NCI-H446 treated with DMSO at 0.1 percent for 48 hours (cell line): ENCODE measurements at regions not wholly inside any gene's neighbourhood (a gene's known extent, or its start where the extent isn't known, plus 50 kb on each side); places are given as distances from the start of the nearest gene placed in this dataset.
"Not testable (repeated sequence)": the region's sequence is repeated elsewhere in the genome, so short reads cannot be mapped to it uniquely, and the experiment has no call there.

Experiments
- DNase-seq: peaks from one replicate; lab custom pipeline; 2025; lab: John Stamatoyannopoulos, UW

GRCh38 chr5:156218367-156219158 lies 108.4 kb upstream of the SGCD start:
- DNase-seq = no peak

GRCh38 chr5:156219483-156220005 lies 107.4 kb upstream of the SGCD start:
- DNase-seq = no peak

GRCh38 chr5:156221816-156222215 lies 105.1 kb upstream of the SGCD start:
- DNase-seq = peak; percentile 70

GRCh38 chr5:156223547-156223946 lies 103.4 kb upstream of the SGCD start:
- no peak for DNase-seq

GRCh38 chr5:156226485-156226884 lies 100.5 kb upstream of the SGCD start:
- not testable (repeated sequence) for DNase-seq

GRCh38 chr5:156230887-156231286 lies 96.1 kb upstream of the SGCD start:
- DNase-seq = no peak

- no peak for DNase-seq
Observed at GRCh38 chr5:156232251-156232869, 94.6 kb upstream of the SGCD start.

GRCh38 chr5:156237361-156237760 lies 89.6 kb upstream of the SGCD start:
- no peak for DNase-seq

- DNase-seq = no peak
Observed at GRCh38 chr5:156239800-156240199, 87.2 kb upstream of the SGCD start.

GRCh38 chr5:156240414-156240813 lies 86.5 kb upstream of the SGCD start:
- no peak for DNase-seq

GRCh38 chr5:156241266-156241665 lies 85.7 kb upstream of the SGCD start:
- no peak for DNase-seq

- no peak for DNase-seq
Observed at GRCh38 chr5:156245895-156246294, 81.1 kb upstream of the SGCD start.

GRCh38 chr5:156251076-156251475 lies 75.9 kb upstream of the SGCD start:
- no peak for DNase-seq

- no peak for DNase-seq
Observed at GRCh38 chr5:156253130-156253529, 73.8 kb upstream of the SGCD start.

GRCh38 chr5:156254196-156254595 lies 72.8 kb upstream of the SGCD start:
- DNase-seq = no peak

GRCh38 chr5:156256642-156257041 lies 70.3 kb upstream of the SGCD start:
- no peak for DNase-seq

- no peak for DNase-seq
Observed at GRCh38 chr5:156258934-156259333, 68.0 kb upstream of the SGCD start.

GRCh38 chr5:156259618-156260017 lies 67.3 kb upstream of the SGCD start:
- DNase-seq = no peak

GRCh38 chr5:156261275-156261939 lies 65.6 kb upstream of the SGCD start:
- DNase-seq = no peak

GRCh38 chr5:156271569-156271968 lies 55.4 kb upstream of the SGCD start:
- no peak for DNase-seq

- DNase-seq = no peak
Observed at GRCh38 chr5:156272139-156272538, 54.8 kb upstream of the SGCD start.

- DNase-seq = no peak
Observed at GRCh38 chr5:156273325-156273724, 53.6 kb upstream of the SGCD start.

GRCh38 chr5:156274453-156274852 lies 52.5 kb upstream of the SGCD start:
- no peak for DNase-seq
